ENCODE measurements at regions not wholly inside any gene's neighbourhood (a gene's known extent, or its start where the extent isn't known, plus 50 kb on each side); places are given as distances from the start of the nearest gene placed in this dataset.

DNA sequence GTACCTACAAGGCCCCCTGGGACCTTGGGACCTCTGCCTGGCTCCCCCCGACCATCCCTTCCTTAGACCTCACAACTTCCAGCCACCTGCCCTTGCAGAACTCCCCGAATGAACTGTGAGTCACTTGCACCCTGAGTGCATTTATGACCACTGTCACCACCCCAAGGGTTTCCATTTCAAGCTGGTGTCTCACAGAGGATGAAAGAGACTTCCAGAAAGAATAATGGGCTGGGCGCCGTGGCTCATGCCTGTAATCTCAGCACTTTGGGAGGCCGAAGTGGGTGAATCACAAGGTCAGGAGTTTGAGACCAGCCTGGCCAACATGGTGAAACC, 124.5 kb upstream of the CIBAR2 start:
- H3K27me3 ChIP-seq (ENCODE audit: control insufficient read depth, insufficient read depth, low read length) = no peaks in the 10 kb centered on the region
- no peak for DNase-seq (ENCODE audit: low read depth)
- no peak overlapping the region for H3K4me3 ChIP-seq (ENCODE audit: low read depth, low read length)
- FAIRE-seq = no peak
- no peaks in the 10 kb centered on the region for H3K36me3 ChIP-seq (ENCODE audit: control insufficient read depth, insufficient read depth, low read length)
- TF ChIP-seq, protein P1, sequence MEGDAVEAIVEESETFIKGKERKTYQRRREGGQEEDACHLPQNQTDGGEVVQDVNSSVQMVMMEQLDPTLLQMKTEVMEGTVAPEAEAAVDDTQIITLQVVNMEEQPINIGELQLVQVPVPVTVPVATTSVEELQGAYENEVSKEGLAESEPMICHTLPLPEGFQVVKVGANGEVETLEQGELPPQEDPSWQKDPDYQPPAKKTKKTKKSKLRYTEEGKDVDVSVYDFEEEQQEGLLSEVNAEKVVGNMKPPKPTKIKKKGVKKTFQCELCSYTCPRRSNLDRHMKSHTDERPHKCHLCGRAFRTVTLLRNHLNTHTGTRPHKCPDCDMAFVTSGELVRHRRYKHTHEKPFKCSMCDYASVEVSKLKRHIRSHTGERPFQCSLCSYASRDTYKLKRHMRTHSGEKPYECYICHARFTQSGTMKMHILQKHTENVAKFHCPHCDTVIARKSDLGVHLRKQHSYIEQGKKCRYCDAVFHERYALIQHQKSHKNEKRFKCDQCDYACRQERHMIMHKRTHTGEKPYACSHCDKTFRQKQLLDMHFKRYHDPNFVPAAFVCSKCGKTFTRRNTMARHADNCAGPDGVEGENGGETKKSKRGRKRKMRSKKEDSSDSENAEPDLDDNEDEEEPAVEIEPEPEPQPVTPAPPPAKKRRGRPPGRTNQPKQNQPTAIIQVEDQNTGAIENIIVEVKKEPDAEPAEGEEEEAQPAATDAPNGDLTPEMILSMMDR (IDR thresholded peaks at IDR 0.05; ENCODE audit: insufficient read depth, low read length, severe bottlenecking) = no peak

DNA sequence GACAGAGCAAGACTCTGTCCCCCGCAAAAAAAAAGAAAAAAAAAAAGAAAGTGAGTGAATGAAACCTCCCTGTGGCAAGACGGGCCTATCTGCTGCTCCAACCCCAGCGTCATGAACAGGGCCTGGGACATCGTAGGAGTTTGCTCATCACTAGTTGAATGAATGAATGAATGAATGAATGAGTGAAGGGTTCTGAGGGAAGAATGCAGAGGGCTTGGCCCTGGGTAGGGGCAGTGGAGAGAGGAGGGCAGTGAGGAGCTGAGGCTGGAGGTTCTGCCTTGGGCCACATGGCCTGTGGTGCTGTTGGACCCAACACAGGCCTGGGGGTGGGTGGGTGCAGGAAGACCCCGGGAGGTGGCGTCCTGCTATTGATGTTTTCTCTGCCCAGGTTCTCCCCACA, 125.5 kb upstream of the CIBAR2 start:
- H3K36me3 ChIP-seq (ENCODE audit: control insufficient read depth, insufficient read depth, low read length) = no peaks in the 10 kb centered on the region
- TF ChIP-seq, protein P1 (IDR thresholded peaks at IDR 0.05; ENCODE audit: insufficient read depth, low read length, severe bottlenecking) = no peak
- FAIRE-seq (no peak), DNase-seq (ENCODE audit: low read depth) (no peak)
- H3K27me3 ChIP-seq (ENCODE audit: control insufficient read depth, insufficient read depth, low read length) = no peaks in the 10 kb centered on the region
- no peak overlapping the region for H3K4me3 ChIP-seq (ENCODE audit: low read depth, low read length)

DNA sequence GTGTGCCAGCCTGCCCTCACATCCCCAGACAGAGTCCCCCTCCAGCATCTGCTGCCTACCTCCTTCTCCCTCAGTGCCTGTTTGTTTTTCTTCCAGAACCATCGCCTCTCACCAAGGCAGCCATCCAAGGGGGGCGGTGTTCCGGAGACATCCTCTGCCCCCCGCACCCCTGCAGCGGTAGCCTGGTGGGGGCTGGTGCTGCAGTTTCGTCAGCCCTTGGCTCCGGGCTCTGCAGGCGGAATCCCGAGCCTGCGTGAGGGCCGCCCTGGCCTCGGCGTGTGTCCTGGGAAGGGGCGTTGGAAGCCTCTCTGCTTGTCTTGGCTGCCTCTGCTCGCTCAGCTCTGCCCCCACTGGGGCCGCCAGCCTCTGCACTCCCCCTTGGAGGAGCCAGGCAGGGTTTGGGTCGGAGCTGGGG, 126.0 kb upstream of the CIBAR2 start:
- no peaks in the 10 kb centered on the region for H3K27me3 ChIP-seq (ENCODE audit: control insufficient read depth, insufficient read depth, low read length)
- H3K4me3 ChIP-seq (ENCODE audit: low read depth, low read length) = no peak overlapping the region
- TF ChIP-seq, protein P1 (IDR thresholded peaks at IDR 0.05; ENCODE audit: insufficient read depth, low read length, severe bottlenecking) = no peak
- FAIRE-seq (no peak), DNase-seq (ENCODE audit: low read depth) (no peak)
- no peaks in the 10 kb centered on the region for H3K36me3 ChIP-seq (ENCODE audit: control insufficient read depth, insufficient read depth, low read length)

DNA sequence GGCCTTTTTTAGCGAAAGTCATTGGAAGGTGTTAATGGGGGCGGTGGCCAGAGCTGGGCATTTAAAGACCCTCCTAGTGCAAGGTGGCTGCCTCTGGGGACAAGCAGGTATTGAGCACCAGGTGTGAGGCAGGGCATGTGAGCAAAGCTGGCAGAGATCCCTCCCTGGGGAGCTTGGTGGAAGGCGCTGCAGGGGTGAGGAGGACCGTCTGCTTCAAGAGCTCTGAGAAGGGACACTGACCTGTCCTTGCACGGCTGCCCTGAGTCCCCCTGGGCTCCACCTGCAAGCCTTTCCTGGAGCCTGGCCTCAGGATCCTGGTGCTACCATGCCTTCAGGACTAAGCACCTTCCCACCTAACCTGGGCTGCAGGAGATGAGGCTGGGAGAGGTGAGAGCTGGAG, 127.0 kb upstream of the CIBAR2 start:
- TF ChIP-seq, protein P1 (IDR thresholded peaks at IDR 0.05; ENCODE audit: insufficient read depth, low read length, severe bottlenecking) = no peak
- DNase-seq (ENCODE audit: low read depth) (no peak), FAIRE-seq (no peak)
- H3K36me3 ChIP-seq (ENCODE audit: control insufficient read depth, insufficient read depth, low read length) = no peaks in the 10 kb centered on the region
- H3K27me3 ChIP-seq (ENCODE audit: control insufficient read depth, insufficient read depth, low read length) = no peaks in the 10 kb centered on the region
- H3K4me3 ChIP-seq (ENCODE audit: low read depth, low read length) = no peak overlapping the region

DNA sequence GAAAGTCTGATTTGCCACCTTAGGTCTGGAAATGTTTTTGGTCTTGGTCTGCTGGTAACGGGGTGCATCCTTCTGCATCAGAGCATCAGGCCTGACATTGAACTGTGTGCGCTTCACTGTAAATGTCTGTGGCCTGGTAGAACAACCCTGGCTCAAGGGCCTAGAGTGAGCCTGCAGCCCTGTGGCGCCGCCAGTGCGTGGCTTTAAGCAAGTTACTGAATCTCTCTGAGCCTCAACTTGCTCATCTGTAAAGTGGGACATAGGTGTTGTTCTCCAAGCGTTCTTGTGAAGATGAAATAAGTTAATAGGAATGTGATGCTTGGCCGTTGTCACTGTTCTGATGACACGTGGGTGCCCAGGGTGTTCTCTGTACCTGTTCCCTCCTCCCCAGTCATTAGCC, 127.6 kb upstream of the CIBAR2 start:
- FAIRE-seq (no peak), DNase-seq (ENCODE audit: low read depth) (no peak)
- TF ChIP-seq, protein P1 (IDR thresholded peaks at IDR 0.05; ENCODE audit: insufficient read depth, low read length, severe bottlenecking) = no peak
- H3K27me3 ChIP-seq (ENCODE audit: control insufficient read depth, insufficient read depth, low read length) = no peaks in the 10 kb centered on the region
- no peak overlapping the region for H3K4me3 ChIP-seq (ENCODE audit: low read depth, low read length)
- H3K36me3 ChIP-seq (ENCODE audit: control insufficient read depth, insufficient read depth, low read length) = no peaks in the 10 kb centered on the region

Measured in bronchial epithelial cell (primary cell).